ENCODE measurements at regions not wholly inside any gene's neighbourhood (a gene's known extent, or its start where the extent isn't known, plus 50 kb on each side); places are given as distances from the start of the nearest gene placed in this dataset.
"Not testable (repeated sequence)": the region's sequence is repeated elsewhere in the genome, so short reads cannot be mapped to it uniquely, and the experiment has no call there.

DNA sequence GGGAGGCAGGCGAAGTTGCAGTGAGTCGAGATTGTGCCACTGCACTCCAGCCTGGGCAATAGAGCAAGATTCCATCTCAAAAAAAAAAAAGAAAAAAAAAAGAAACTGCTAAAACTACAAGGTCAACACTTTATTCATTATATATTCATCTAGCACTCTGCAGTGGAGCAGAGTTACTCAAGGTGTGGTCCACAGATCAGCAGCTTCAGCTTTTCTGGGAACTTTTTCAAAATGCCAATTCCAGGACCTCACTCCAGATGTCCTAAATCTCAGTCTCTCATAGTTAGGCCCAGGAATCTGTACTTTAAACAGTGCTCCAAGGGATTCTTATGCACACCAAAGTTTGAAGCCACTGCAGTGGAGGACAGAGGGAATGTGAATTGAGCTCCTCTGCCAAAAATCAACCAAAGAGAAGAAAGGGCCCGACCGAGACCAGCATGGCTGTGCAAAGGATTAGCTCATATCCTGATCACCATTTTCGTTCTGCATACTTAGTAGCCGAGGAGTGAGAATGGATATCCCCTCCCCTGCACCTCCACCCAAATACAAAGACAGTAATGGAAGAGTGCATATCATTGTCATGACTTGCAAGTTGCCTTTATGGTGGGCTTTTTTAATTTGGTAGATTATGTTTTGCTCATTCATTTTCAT, 201.9 kb downstream of the MEX3B start:
- ATAC-seq (ENCODE audit: low read depth in 2 of 2) (no peak), DNase-seq (no peak)
- Mint-ChIP-seq H3K27me3 (peaks cover 0 to 10% (median 7%) of the 10 kb centered on the region in 3 donors), H3K36me3 (no peaks in the 10 kb centered on the region), H3K4me3 (no peak overlapping the region), H3K4me1 (peaks cover 4 to 18% (median 8%) of the 10 kb centered on the region in 3 donors), H3K27ac (peak overlapping the region in 1 of 6 donors; percentile 63), H3K9me3 (no peaks in the 10 kb centered on the region)

DNA sequence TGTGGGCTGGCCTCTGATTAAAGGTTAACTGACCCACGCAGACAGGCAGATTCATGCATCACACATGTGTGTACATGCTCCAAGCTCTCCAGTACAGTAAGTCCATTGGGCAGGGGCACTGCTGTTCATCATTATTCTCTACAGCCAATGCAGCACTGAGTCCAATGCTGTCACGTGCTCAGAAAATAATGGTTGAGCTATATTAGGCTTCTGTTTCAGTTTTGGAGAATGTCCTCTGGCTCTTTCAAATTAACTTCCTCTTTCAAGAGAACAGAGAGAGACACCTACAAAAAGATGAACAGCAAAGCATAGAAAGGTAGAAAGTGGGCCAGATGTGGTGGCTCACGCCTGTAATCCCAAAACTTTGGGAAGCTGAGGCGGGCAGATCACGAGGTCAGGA, 202.6 kb downstream of the MEX3B start:
- DNase-seq = no peak
- H3K36me3 Mint-ChIP-seq = no peaks in the 10 kb centered on the region
- H3K9me3 Mint-ChIP-seq = no peaks in the 10 kb centered on the region
- peak overlapping the region in 1 of 8 donors; percentile 13 for H3K4me3 Mint-ChIP-seq
- H3K27me3 Mint-ChIP-seq = peaks cover 0 to 10% (median 7%) of the 10 kb centered on the region in 3 donors
- H3K4me1 Mint-ChIP-seq = peaks cover 4 to 18% (median 8%) of the 10 kb centered on the region in 3 donors
- no peak overlapping the region for H3K27ac Mint-ChIP-seq
- ATAC-seq (ENCODE audit: low read depth in 2 of 2) = peak in 1 of 2 donors; percentile 32

- Mint-ChIP-seq H3K4me3 (no peak overlapping the region), H3K9me3 (no peaks in the 10 kb centered on the region), H3K27ac (no peak overlapping the region), H3K4me1 (peaks cover 0 to 18% (median 4%) of the 10 kb centered on the region in 3 donors), H3K36me3 (no peaks in the 10 kb centered on the region), H3K27me3 (no peaks in the 10 kb centered on the region)
- no peak for ATAC-seq (ENCODE audit: low read depth in 2 of 2)
- no peak for DNase-seq
Observed at GRCh38 chr15:81839387-81839786, 206.4 kb downstream of the MEX3B start.

- no peaks in the 10 kb centered on the region for H3K36me3 Mint-ChIP-seq
- no peak overlapping the region for H3K27ac Mint-ChIP-seq
- H3K9me3 Mint-ChIP-seq = peaks cover 0 to 7% (median 0%) of the 10 kb centered on the region in 7 donors
- H3K4me1 Mint-ChIP-seq = no peaks in the 10 kb centered on the region
- no peak for ATAC-seq (ENCODE audit: low read depth in 2 of 2)
- no peaks in the 10 kb centered on the region for H3K27me3 Mint-ChIP-seq
- H3K4me3 Mint-ChIP-seq = no peak overlapping the region
- DNase-seq = no peak
Observed at GRCh38 chr15:81835731-81836130, 210.1 kb downstream of the MEX3B start.

- peaks cover 0 to 8% (median 1%) of the 10 kb centered on the region in 7 donors for H3K9me3 Mint-ChIP-seq
- DNase-seq (no peak), ATAC-seq (ENCODE audit: low read depth in 2 of 2) (no peak)
- H3K27me3 Mint-ChIP-seq = peaks cover 6 to 9% (median 8%) of the 10 kb centered on the region in 3 donors
- H3K4me1 Mint-ChIP-seq = peaks cover 0 to under 1% (median 0%) of the 10 kb centered on the region in 3 donors
- H3K27ac Mint-ChIP-seq = no peak overlapping the region
- no peaks in the 10 kb centered on the region for H3K36me3 Mint-ChIP-seq
- H3K4me3 Mint-ChIP-seq = no peak overlapping the region
Observed at GRCh38 chr15:81830520-81830919, 215.3 kb downstream of the MEX3B start.

- H3K27ac Mint-ChIP-seq = no peak overlapping the region
- ATAC-seq (ENCODE audit: low read depth in 2 of 2) (no peak), DNase-seq (no peak)
- H3K4me3 Mint-ChIP-seq = no peak overlapping the region
- H3K4me1 Mint-ChIP-seq = peaks cover 0 to 7% (median 3%) of the 10 kb centered on the region in 3 donors
- H3K36me3 Mint-ChIP-seq = no peaks in the 10 kb centered on the region
- peaks cover 0 to 9% (median 1%) of the 10 kb centered on the region in 7 donors for H3K9me3 Mint-ChIP-seq
- H3K27me3 Mint-ChIP-seq = peaks cover 6 to 10% (median 8%) of the 10 kb centered on the region in 3 donors
Observed at GRCh38 chr15:81829918-81830317, 215.9 kb downstream of the MEX3B start.

GRCh38 chr15:81828135-81828534, 217.7 kb downstream of the MEX3B start:
- Mint-ChIP-seq H3K4me3 (no peak overlapping the region), H3K9me3 (peaks cover 0 to 9% (median 3%) of the 10 kb centered on the region in 7 donors)

GRCh38 chr15:81825136-81825535, 220.7 kb downstream of the MEX3B start:
- Mint-ChIP-seq H3K27ac (peak overlapping the region in 1 of 6 donors; percentile 3), H3K4me1 (peaks cover 0 to 9% (median 4%) of the 10 kb centered on the region in 3 donors), H3K4me3 (no peak overlapping the region), H3K36me3 (peaks cover 0 to 6% of the 10 kb centered on the region in 2 donors), H3K9me3 (peaks cover 0 to 8% (median 4%) of the 10 kb centered on the region in 7 donors), H3K27me3 (peaks cover 6 to 14% (median 12%) of the 10 kb centered on the region in 3 donors)
- DNase-seq = peak; percentile 7
- ATAC-seq (ENCODE audit: low read depth in 2 of 2) = peak in 1 of 2 donors; percentile 27

More at GRCh38 chr15:81828135-81828534, 217.7 kb downstream of the MEX3B start:
- ATAC-seq (ENCODE audit: low read depth in 2 of 2) (no peak), DNase-seq (no peak)
- no peak overlapping the region for H3K27ac Mint-ChIP-seq
- H3K36me3 Mint-ChIP-seq = peaks cover 0 to under 1% of the 10 kb centered on the region in 2 donors
- peaks cover 0 to 9% (median 4%) of the 10 kb centered on the region in 3 donors for H3K4me1 Mint-ChIP-seq
- H3K27me3 Mint-ChIP-seq = peaks cover 6 to 11% (median 8%) of the 10 kb centered on the region in 3 donors

DNA sequence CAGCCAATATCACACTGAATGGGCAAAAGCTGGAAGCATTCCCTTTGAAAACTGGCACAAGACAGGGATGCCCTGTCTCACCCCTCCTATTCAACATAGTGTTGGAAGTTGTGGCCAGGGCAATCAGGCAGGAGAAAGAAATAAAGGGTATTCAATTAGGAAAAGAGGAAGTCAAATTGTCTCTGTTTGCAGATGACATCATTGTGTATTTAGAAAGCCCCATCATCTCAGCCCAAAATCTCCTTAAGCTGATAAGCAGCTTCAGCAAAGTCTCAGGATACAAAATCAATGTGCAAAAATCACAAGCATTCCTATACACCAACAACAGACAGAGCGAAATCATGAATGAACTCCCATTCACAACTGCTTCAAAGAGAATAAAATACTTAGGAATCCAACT, 223.2 kb downstream of the MEX3B start:
- not testable (repeated sequence) for H3K36me3 Mint-ChIP-seq; H3K9me3 Mint-ChIP-seq; H3K4me1 Mint-ChIP-seq; DNase-seq; ATAC-seq (ENCODE audit: low read depth in 2 of 2)
- peak overlapping the region in 1 of 6 donors; percentile 6 for H3K27ac Mint-ChIP-seq
- H3K4me3 Mint-ChIP-seq = peak overlapping the region in 1 of 8 donors; percentile 1
- H3K27me3 Mint-ChIP-seq = peaks cover 17 to 35% (median 26%) of the 10 kb centered on the region in 3 donors

DNA sequence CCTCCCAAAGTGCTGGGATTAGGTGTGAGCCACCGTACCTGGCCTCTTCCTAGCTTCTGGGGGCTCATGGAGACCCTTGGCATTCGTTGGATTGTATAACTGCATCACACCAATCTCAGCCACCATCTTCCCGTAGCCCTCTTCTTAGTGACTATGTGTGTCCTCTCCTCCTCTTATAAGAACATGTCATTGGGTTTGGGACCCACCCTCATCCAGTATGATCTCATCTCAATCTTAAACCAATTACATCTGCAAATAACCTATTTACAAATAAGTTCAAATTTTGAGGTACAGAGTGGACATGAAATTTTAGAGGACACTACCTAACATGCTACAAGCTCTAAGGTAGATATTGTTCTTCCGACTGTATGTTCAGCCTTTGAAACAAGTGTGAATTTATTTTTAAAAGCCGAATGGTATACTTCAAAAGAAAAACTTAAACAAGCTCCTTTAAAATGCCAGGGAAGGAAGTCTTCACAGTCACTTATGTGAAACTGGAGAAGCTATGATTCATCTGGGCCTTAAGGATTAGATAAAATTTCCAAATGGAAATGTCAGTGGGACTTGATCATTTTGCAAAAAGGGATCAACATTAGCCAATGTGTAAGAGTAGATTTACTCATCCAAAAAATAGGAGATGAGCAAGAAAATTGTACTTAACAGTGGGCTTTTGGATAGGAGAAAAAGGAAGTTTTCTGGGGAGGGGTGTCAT, 225.7 kb downstream of the MEX3B start:
- Mint-ChIP-seq H3K4me3 (no peak overlapping the region), H3K27me3 (peaks cover 17 to 42% (median 27%) of the 10 kb centered on the region in 3 donors), H3K27ac (no peak overlapping the region), H3K9me3 (peaks cover 0 to 6% (median 4%) of the 10 kb centered on the region in 7 donors), H3K4me1 (peaks cover 0 to 4% (median 3%) of the 10 kb centered on the region in 3 donors), H3K36me3 (peaks cover 0 to 6% of the 10 kb centered on the region in 2 donors)
- no peak for DNase-seq
- ATAC-seq (ENCODE audit: low read depth in 2 of 2) = no peak

DNA sequence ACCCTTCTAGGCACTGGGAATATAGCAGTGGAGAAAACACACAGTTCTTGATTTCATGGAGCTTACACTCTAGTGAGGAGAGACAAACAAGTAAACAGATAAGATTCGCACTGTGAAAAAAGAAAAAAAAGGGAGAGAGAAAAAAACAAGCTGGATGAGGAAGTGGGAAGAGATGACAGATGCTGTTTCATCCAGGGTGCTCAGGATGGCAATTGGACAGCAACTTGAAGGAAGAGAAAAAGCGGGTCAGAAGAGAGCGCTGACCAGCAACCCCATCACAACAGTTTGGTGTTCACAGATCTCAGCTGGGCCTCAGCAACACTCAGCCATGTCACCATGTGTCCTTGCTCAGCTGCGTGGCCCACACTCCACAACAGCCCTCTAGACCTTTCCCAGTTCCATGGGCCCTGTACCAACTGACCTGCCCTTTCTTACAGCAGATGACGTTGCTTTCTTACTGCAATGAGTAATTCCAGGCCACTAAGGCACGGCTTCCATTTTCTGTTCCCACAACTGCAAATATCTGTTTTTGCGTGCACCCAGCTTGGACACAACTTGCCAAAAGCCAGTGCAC, 230.8 kb downstream of the MEX3B start:
- DNase-seq = no peak
- H3K4me1 Mint-ChIP-seq = no peaks in the 10 kb centered on the region
- H3K36me3 Mint-ChIP-seq = no peaks in the 10 kb centered on the region
- H3K4me3 Mint-ChIP-seq = no peak overlapping the region
- H3K27ac Mint-ChIP-seq = peak overlapping the region in 3 of 6 donors; percentile 0 to 49 (median 12)
- no peaks in the 10 kb centered on the region for H3K9me3 Mint-ChIP-seq
- peaks cover 19 to 36% (median 20%) of the 10 kb centered on the region in 3 donors for H3K27me3 Mint-ChIP-seq
- ATAC-seq (ENCODE audit: low read depth in 2 of 2) = no peak

GRCh38 chr15:81813215-81813614, 232.6 kb downstream of the MEX3B start:
- H3K9me3 Mint-ChIP-seq = no peaks in the 10 kb centered on the region
- no peak overlapping the region for H3K27ac Mint-ChIP-seq
- H3K4me3 Mint-ChIP-seq = no peak overlapping the region
- ATAC-seq (ENCODE audit: low read depth in 2 of 2) (no peak), DNase-seq (no peak)
- H3K27me3 Mint-ChIP-seq = peaks cover 4 to 20% (median 8%) of the 10 kb centered on the region in 3 donors
- no peaks in the 10 kb centered on the region for H3K36me3 Mint-ChIP-seq
- H3K4me1 Mint-ChIP-seq = peaks cover 0 to 4% (median 0%) of the 10 kb centered on the region in 3 donors

- no peak overlapping the region for H3K27ac Mint-ChIP-seq
- H3K36me3 Mint-ChIP-seq = no peaks in the 10 kb centered on the region
- ATAC-seq (ENCODE audit: low read depth in 2 of 2) (no peak), DNase-seq (no peak)
- peaks cover 3 to 12% (median 6%) of the 10 kb centered on the region in 3 donors for H3K27me3 Mint-ChIP-seq
- H3K4me3 Mint-ChIP-seq = no peak overlapping the region
- no peaks in the 10 kb centered on the region for H3K9me3 Mint-ChIP-seq
- peaks cover 0 to 4% (median 0%) of the 10 kb centered on the region in 3 donors for H3K4me1 Mint-ChIP-seq
Observed at GRCh38 chr15:81812456-81812855, 233.4 kb downstream of the MEX3B start.

All from naive B cell (primary cell).